ENCODE measurements at regions not wholly inside any gene's neighbourhood (a gene's known extent, or its start where the extent isn't known, plus 50 kb on each side); places are given as distances from the start of the nearest gene placed in this dataset.
A peak's percentile ranks its signal among the peaks of the same experiment; 100 is the strongest.

DNA sequence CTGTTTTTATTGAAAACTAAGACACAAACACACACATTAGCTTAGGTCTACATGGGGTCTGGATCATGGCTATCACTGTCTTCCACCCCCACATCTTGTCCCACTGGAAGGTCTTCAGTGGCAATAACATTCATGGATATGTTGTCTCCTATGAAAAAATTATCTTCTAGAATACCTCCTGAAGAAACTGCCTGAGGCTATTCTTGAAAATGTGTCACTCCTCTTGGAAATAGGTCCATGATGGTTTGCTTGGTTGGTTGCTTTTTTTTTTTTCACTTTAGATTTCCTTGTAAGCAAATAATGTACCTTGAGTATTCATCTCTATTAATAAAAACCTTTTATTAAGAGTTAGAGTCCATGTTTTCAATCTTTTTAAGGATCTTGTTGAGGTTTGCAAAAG lies 195.3 kb upstream of the PDE5A start:
- Mint-ChIP-seq H3K4me3 (no peak overlapping the region), H3K27me3 (no peaks in the 10 kb centered on the region), H3K9me3 (peaks cover 0 to 12% (median 5%) of the 10 kb centered on the region in 3 donors), H3K36me3 (no peaks in the 10 kb centered on the region), H3K4me1 (no peaks in the 10 kb centered on the region), H3K27ac (no peak overlapping the region)

DNA sequence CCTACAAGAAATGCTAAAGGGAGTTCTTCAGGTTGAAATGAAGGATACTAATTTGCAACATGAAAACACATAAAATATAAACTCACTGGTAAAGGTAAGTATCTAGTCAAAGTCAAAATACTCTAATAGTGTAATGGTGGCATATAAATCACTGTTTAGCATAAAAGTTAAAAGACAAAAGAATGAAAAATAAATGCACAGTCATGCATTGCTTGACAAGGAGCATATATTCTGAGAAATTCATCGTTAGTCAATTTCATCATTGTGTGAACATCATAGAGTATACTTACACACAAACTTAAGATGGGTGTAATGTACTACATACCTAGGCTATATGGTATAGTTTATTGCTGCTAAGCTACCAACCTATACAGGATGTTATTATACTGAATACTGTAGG lies 194.4 kb upstream of the PDE5A start:
- Mint-ChIP-seq H3K27me3 (no peaks in the 10 kb centered on the region), H3K27ac (no peak overlapping the region), H3K4me1 (no peaks in the 10 kb centered on the region), H3K4me3 (no peak overlapping the region), H3K36me3 (no peaks in the 10 kb centered on the region), H3K9me3 (peaks cover 0 to 12% (median 5%) of the 10 kb centered on the region in 3 donors)

DNA sequence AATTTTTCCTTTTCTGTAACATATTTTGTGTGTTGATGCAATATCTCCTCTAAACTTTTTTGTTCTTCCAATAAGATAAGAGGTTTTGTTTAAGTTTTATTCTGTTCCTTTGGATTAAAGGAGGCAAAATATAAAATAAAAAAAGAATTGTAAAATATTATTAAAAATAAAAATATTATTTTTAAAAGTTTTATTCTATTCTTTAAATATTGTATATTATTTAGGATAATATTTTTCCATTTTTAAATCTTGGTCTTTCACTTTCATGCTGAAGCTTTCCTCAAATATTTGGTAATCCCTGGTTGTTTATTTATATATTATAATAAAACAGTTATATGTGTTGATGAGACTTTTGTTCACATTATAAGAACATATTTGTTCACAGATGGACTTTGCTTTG lies 187.9 kb upstream of the PDE5A start:
- Mint-ChIP-seq H3K4me3 (no peak overlapping the region), H3K9me3 (peaks cover 0 to 8% (median 4%) of the 10 kb centered on the region in 3 donors), H3K4me1 (no peaks in the 10 kb centered on the region), H3K27me3 (peaks cover 4% of the 10 kb centered on the region), H3K36me3 (no peaks in the 10 kb centered on the region), H3K27ac (no peak overlapping the region)

DNA sequence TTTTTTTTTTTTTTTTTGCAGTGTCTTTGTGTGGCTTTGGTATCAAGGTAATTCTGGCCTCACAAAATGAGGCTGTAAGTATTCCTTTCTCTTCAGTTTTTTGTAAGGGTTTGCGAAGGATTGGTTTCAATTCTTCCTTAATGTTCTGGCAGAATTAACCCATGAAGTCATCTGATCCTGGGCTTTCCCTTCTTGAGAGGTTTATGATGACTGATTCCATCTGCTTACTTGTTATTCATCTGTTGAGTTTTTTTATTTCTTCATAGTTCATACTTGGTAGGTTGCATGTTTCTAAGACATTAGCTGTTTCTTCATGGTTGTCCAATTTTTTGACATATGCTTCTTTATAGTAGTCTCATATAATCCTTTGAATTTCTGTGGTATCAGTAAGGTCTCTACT lies 181.4 kb upstream of the PDE5A start:
- peaks cover 0 to 11% (median 2%) of the 10 kb centered on the region in 3 donors for H3K9me3 Mint-ChIP-seq
- H3K27me3 Mint-ChIP-seq, result peaks cover 1% of the 10 kb centered on the region
- H3K36me3 Mint-ChIP-seq, result no peaks in the 10 kb centered on the region
- no peak overlapping the region for H3K27ac Mint-ChIP-seq
- H3K4me3 Mint-ChIP-seq, result peak overlapping the region in 1 of 4 donors; percentile 53
- peaks cover 0 to 1% (median 0%) of the 10 kb centered on the region in 3 donors for H3K4me1 Mint-ChIP-seq

DNA sequence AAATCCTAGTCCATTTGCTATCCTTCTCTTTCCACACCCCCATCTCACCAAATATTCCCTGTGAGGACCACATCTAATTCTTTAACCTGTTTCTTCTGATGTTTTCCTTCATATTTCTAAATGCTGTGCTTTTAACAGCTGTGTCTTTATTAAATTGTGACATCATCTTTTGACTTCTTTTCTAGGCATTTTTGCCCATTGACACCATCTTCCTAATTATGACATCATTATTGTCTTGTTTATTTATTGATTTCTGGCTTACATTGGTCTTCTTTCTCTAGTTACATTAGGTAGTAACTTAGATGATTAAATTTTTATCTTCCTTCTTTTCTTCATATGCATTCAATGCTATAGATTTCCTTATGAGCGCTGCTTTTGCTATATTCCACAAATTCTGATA lies 175.8 kb upstream of the PDE5A start:
- peaks cover 0 to 3% (median 0%) of the 10 kb centered on the region in 3 donors for H3K9me3 Mint-ChIP-seq
- H3K27me3 Mint-ChIP-seq, result no peaks in the 10 kb centered on the region
- H3K27ac Mint-ChIP-seq, result no peak overlapping the region
- H3K36me3 Mint-ChIP-seq, result no peaks in the 10 kb centered on the region
- H3K4me1 Mint-ChIP-seq, result no peaks in the 10 kb centered on the region
- no peak overlapping the region for H3K4me3 Mint-ChIP-seq

DNA sequence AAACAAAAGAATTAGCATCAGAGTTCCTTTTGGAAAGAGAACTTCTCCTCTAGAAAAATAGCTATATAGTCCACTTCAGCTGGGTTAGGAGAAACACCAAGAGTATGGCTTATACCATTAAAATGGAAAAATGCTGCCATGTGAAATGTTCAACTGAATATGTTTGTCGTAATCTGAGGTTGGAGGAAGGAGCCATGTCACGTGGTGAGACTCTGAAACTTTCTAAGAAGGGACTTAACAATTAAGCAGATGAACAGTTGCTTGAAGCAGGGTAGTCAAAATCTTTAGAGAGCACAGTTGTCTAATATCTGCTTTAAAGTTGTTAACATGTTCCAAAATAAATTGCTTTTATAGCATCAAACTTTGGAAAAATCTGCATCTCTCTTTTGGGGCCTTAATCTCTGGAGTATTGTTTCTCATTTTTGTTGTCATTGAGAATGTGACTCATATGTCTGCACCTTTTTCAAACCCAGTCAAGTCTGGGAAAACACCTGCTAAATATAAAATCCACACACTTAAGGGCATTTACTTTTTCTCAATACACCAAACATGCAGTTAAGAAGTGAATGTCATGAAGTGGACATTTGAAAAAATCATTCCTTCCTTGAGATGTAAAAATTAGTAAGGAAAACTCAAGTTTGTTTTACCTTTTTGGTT lies 168.8 kb upstream of the PDE5A start:
- Mint-ChIP-seq H3K27ac (no peak overlapping the region), H3K4me3 (no peak overlapping the region), H3K27me3 (no peaks in the 10 kb centered on the region), H3K4me1 (no peaks in the 10 kb centered on the region), H3K9me3 (peaks cover 0 to 1% (median 0%) of the 10 kb centered on the region in 3 donors), H3K36me3 (no peaks in the 10 kb centered on the region)

DNA sequence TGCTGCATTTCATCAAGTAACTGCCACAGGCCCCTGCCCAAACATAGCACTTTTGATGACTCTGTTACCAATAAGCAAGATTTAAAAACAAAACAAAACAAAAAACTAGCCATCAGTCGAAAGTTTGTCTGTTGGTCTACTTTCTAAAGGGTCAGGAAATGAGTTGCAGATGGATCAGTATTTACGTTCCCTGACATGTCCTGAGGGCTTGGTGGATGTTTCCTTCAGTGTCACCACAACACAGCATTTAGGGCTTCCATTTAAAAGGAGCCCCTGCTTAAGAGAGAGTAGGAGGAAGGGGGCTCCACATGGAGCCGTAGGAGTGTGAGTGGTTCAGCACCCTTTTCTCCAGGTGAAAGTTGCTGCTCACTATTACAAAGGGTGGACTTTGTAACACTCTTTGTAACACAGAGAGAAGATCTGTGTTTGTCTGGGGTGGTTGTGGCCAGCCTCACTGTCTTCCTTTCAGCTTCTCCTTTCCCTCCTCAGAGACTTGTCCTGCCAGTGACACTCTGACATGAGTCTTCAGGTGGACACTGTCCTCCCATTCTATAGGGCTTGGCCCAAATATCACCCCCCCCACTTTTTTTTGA lies 167.5 kb upstream of the PDE5A start:
- peaks cover 0 to 2% (median 1%) of the 10 kb centered on the region in 3 donors for H3K9me3 Mint-ChIP-seq
- H3K27me3 Mint-ChIP-seq, result no peaks in the 10 kb centered on the region
- H3K4me3 Mint-ChIP-seq, result no peak overlapping the region

DNA sequence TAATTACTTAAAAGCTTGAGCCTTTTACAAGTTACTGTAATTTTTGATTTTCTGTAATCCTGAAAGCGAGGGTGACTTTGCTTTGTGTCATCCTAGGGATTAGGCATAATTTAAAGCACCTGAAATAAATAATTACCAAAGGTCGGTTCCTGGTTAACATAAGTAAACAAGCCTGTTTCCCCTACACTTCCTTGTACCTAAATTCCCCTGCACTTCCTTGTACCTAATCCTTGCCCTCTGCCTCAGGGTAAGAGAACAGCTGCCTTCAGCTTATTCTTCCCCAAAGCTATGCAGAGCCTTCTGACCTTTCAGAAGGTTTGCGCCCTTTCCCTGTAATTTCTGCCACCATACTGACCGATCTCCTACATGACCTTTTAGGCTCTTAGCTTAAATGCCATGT lies 166.1 kb upstream of the PDE5A start:
- H3K36me3 Mint-ChIP-seq, result no peaks in the 10 kb centered on the region
- no peak overlapping the region for H3K27ac Mint-ChIP-seq
- H3K9me3 Mint-ChIP-seq, result peaks cover 0 to 2% (median 1%) of the 10 kb centered on the region in 3 donors
- H3K4me1 Mint-ChIP-seq, result no peaks in the 10 kb centered on the region
- no peak overlapping the region for H3K4me3 Mint-ChIP-seq
- no peaks in the 10 kb centered on the region for H3K27me3 Mint-ChIP-seq

More for the DNA sequence above, 167.5 kb upstream of the PDE5A start:
- no peaks in the 10 kb centered on the region for H3K36me3 Mint-ChIP-seq
- H3K27ac Mint-ChIP-seq, result no peak overlapping the region
- no peaks in the 10 kb centered on the region for H3K4me1 Mint-ChIP-seq

DNA sequence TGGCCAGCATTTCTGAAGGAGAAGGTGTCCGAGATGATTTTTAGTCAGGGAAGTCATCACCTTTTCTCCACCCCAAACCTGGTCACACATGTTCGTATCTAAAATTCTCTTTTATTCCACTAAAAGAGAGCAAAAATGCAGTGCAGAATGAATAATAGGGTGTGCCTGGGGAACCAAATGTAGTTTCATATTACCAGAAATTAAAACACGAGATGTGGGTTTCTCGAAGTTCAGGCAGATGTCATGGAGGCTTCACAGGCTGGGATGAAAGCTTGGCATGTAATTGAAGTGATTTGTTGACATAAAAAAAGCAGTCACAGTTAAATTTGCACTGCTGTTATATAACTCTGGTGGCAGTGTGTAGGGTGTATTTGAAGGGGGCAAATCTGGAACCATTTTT lies 165.5 kb upstream of the PDE5A start:
- Mint-ChIP-seq H3K36me3 (no peaks in the 10 kb centered on the region), H3K4me3 (no peak overlapping the region), H3K9me3 (peaks cover 0 to 2% (median 1%) of the 10 kb centered on the region in 3 donors), H3K27me3 (no peaks in the 10 kb centered on the region), H3K4me1 (no peaks in the 10 kb centered on the region), H3K27ac (no peak overlapping the region)

DNA sequence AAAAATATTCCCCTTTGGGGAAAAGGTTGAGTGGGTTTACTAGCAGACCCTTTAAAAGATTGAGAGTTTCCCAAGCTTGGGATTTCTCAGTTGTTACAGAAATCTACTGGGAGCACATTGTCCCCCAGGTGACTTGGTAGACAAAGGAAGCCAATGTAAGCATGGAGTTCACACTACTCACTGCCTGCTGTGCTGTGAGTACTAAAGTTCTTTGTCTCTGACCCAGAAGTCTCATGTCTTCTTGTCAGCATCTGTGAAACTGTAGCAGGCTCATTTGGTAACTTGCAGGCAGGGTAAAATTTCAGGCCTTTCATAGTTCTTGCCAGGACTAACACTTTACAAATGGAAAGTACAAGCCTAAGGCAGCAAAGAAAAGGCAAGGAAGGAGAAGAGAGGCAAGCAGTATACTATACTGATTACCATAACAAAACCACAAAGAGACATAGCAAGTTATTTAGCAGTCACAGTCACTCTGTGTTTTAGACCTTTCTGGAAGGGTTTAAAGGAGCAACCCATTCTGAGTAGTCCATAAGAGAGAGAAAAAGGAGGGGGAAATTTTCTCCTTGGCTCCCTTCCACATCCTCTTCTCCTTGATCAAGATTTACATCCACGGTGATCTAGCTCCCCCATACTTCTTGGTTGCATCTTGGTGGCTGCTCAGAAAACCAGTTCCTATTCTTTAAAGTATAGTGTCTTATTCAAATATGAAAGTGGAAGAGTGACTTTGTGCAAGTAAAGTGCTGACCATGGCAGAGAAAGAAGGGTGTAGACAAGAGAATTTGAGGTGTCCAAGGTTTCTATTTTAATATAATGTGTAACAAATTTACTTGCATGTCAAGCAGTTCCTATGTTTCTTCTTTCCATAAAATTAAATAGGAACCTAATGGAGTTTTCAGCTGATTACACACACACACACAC lies 160.0 kb upstream of the PDE5A start:
- no peaks in the 10 kb centered on the region for H3K36me3 Mint-ChIP-seq
- no peaks in the 10 kb centered on the region for H3K4me1 Mint-ChIP-seq
- no peak overlapping the region for H3K27ac Mint-ChIP-seq
- peaks cover 0 to 6% (median 1%) of the 10 kb centered on the region in 3 donors for H3K9me3 Mint-ChIP-seq
- H3K27me3 Mint-ChIP-seq, result no peaks in the 10 kb centered on the region
- H3K4me3 Mint-ChIP-seq, result no peak overlapping the region

DNA sequence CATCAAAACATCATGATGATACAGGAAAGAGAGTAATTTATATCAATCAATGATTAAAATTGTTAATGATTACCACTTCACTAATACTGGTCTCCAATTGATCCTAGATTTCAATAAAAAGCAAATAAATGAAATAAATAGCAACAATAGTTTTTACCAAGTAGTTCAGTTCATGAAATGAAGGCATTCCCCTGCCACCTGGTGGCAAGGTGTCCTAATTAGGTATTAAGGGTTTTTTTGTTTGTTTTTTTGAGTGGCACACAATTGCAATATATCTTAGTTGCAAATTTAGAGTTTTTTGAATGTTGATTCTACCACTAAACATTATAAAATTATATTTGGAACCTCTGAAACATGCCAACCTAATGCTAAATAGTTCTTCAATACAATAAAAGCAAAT lies 157.4 kb upstream of the PDE5A start:
- Mint-ChIP-seq H3K27me3 (no peaks in the 10 kb centered on the region), H3K36me3 (no peaks in the 10 kb centered on the region), H3K4me3 (no peak overlapping the region), H3K9me3 (peaks cover 0 to 6% (median 0%) of the 10 kb centered on the region in 3 donors), H3K4me1 (no peaks in the 10 kb centered on the region), H3K27ac (no peak overlapping the region)

DNA sequence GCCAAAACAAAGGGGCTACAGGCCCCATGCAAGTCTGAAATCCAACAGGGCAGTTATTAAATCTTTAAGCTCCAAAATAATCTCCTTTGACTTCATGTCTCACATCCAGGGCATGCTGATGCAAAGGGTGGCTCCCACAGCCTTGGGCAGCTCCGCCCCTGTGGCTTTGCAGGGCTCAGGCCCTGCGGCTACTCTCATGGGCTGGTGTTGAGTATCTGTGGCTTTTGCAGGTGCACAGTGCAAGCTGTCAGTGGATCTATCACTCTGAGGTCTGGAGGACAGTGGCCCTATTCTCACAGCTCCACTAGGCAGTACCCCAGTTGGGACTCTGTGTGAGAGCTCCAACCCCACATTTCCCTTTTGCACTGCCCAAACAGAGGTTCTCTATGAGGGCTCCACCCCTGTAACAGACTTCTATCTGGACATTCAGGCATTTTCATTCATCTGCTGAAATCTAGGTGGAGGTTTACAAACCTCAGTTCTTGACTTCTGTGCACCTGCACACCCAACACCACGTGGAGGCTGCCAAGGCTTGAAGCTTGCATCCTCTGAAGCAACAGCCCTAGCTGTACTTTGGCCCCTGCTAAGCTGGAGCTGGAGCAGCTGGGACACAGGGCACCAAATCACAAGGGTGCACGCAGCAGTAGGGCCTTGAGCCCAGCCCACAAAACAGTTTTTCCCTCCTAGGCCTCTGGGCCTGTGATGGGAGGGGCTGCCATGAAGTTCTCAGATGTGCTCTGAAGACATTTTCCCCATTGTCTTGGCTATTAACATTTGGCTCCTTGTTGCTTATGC lies 154.8 kb upstream of the PDE5A start:
- no peak overlapping the region for H3K4me3 Mint-ChIP-seq
- no peaks in the 10 kb centered on the region for H3K4me1 Mint-ChIP-seq
- no peak overlapping the region for H3K27ac Mint-ChIP-seq
- peaks cover 0 to 6% (median 0%) of the 10 kb centered on the region in 3 donors for H3K9me3 Mint-ChIP-seq
- no peaks in the 10 kb centered on the region for H3K36me3 Mint-ChIP-seq
- no peaks in the 10 kb centered on the region for H3K27me3 Mint-ChIP-seq

DNA sequence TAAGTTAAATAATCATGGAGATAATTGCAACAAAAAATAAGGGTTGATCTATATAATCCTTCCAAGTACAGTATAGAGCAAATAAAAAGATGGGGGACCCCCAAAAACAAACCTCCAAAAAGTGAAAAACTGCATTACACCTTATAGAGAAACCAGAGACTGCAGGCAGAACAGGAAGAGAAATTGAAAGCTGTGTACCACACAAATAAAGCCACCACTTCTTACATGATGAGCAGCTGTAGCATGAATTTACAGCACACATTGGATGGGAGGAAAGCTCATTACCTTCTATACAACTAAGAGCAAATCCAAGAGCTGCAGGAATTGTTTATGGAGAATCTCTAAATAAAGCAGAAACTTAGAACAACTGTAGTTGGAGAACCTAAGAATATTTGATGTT lies 152.4 kb upstream of the PDE5A start:
- Mint-ChIP-seq H3K36me3 (no peaks in the 10 kb centered on the region), H3K4me1 (no peaks in the 10 kb centered on the region)

DNA sequence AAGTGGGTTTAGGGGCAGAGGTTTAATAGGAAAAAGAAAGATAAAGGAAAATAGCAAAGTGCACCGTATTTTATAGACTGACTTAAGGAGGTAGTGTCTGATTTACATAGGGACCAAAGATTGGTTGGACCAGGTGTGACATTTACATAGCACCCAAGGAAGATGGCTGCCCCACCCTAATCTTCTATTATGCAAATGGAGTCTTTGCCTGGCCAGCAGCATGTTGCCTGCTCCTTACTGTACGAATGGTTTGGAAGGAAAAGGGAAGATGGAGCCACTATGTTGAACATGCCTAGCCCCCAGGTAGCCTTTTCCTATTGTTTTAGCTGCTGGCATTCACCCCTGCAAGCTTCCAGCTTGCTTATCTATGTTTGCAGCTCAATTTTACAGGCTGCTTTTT lies 146.2 kb upstream of the PDE5A start:
- Mint-ChIP-seq H3K9me3 (no peaks in the 10 kb centered on the region), H3K4me1 (no peaks in the 10 kb centered on the region), H3K27ac (peak overlapping the region in 1 of 3 donors; percentile 18), H3K4me3 (no peak overlapping the region), H3K36me3 (no peaks in the 10 kb centered on the region), H3K27me3 (no peaks in the 10 kb centered on the region)

More for the DNA sequence above, 152.4 kb upstream of the PDE5A start:
- Mint-ChIP-seq H3K27ac (no peak overlapping the region), H3K27me3 (no peaks in the 10 kb centered on the region), H3K9me3 (peaks cover 0 to 6% (median 0%) of the 10 kb centered on the region in 3 donors), H3K4me3 (no peak overlapping the region)

DNA sequence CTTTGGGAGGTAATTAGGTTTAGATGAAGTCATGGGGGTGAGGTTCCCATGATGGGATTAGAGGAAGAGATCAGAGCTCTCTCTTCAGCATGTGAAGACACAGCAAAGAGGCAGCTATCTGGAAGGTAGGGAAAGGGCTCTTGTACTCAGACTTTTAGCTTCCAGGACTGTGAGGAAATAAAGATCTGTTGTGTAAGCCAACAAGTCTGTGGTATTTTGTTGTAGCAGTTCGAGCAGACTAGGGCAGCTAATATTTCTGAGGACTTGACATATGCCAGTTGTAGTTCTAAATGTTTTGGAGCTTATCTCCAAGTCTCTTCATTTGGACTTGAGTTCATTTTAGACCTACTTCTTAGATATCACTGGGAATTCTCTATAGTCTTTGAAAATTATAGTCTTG lies 137.3 kb upstream of the PDE5A start:
- Mint-ChIP-seq H3K27me3 (peaks cover 2% of the 10 kb centered on the region), H3K27ac (no peak overlapping the region), H3K4me1 (no peaks in the 10 kb centered on the region), H3K36me3 (no peaks in the 10 kb centered on the region), H3K4me3 (no peak overlapping the region), H3K9me3 (peaks cover 0 to 2% (median 0%) of the 10 kb centered on the region in 3 donors)

Data from IgD-negative memory B cell (primary cell).